ENCODE measurements at regions not wholly inside any gene's neighbourhood (a gene's known extent, or its start where the extent isn't known, plus 50 kb on each side); places are given as distances from the start of the nearest gene placed in this dataset.
"Not testable (repeated sequence)": the region's sequence is repeated elsewhere in the genome, so short reads cannot be mapped to it uniquely, and the experiment has no call there.

- no peak for DNase-seq (ENCODE audit: low read depth in 2 of 3, low spot score in 2 of 3)
These were observed 122.2 kb downstream of the KLF6 start for GRCh38 chr10:3662775-3663174.

GRCh38 chr10:3661271-3661670 is 123.7 kb downstream of the KLF6 start:
- no peak for DNase-seq (ENCODE audit: low read depth in 2 of 3, low spot score in 2 of 3)

GRCh38 chr10:3660753-3661152 is 124.3 kb downstream of the KLF6 start:
- no peak for DNase-seq (ENCODE audit: low read depth in 2 of 3, low spot score in 2 of 3)

- no peak for DNase-seq (ENCODE audit: low read depth in 2 of 3, low spot score in 2 of 3)
These were observed 125.6 kb downstream of the KLF6 start for GRCh38 chr10:3659203-3659917.

GRCh38 chr10:3658766-3659165 is 126.2 kb downstream of the KLF6 start:
- DNase-seq (ENCODE audit: low read depth in 2 of 3, low spot score in 2 of 3) = no peak

- DNase-seq (ENCODE audit: low read depth in 2 of 3, low spot score in 2 of 3) = no peak
These were observed 128.8 kb downstream of the KLF6 start for GRCh38 chr10:3656214-3656613.

- DNase-seq (ENCODE audit: low read depth in 2 of 3, low spot score in 2 of 3) = peak in 1 of 3 donors; percentile 70
These were observed 129.5 kb downstream of the KLF6 start for GRCh38 chr10:3655528-3655927.

GRCh38 chr10:3654980-3655379 is 130.0 kb downstream of the KLF6 start:
- DNase-seq (ENCODE audit: low read depth in 2 of 3, low spot score in 2 of 3) = peak in 1 of 3 donors; percentile 19

- no peak for DNase-seq (ENCODE audit: low read depth in 2 of 3, low spot score in 2 of 3)
These were observed 130.5 kb downstream of the KLF6 start for GRCh38 chr10:3654496-3654895.

- DNase-seq (ENCODE audit: low read depth in 2 of 3, low spot score in 2 of 3) = not testable (repeated sequence)
These were observed 131.7 kb downstream of the KLF6 start for GRCh38 chr10:3653303-3653702.

- no peak for DNase-seq (ENCODE audit: low read depth in 2 of 3, low spot score in 2 of 3)
These were observed 132.1 kb downstream of the KLF6 start for GRCh38 chr10:3652886-3653285.

- DNase-seq (ENCODE audit: low read depth in 2 of 3, low spot score in 2 of 3) = no peak
These were observed 132.9 kb downstream of the KLF6 start for GRCh38 chr10:3651969-3652653.

- DNase-seq (ENCODE audit: low read depth in 2 of 3, low spot score in 2 of 3) = no peak
These were observed 136.4 kb downstream of the KLF6 start for GRCh38 chr10:3648576-3648975.

GRCh38 chr10:3648170-3648569 is 136.8 kb downstream of the KLF6 start:
- no peak for DNase-seq (ENCODE audit: low read depth in 2 of 3, low spot score in 2 of 3)

GRCh38 chr10:3647074-3647473 is 137.9 kb downstream of the KLF6 start:
- no peak for DNase-seq (ENCODE audit: low read depth in 2 of 3, low spot score in 2 of 3)

- DNase-seq (ENCODE audit: low read depth in 2 of 3, low spot score in 2 of 3) = no peak
These were observed 139.6 kb downstream of the KLF6 start for GRCh38 chr10:3645406-3645805.

GRCh38 chr10:3640816-3641215 is 144.2 kb downstream of the KLF6 start:
- DNase-seq (ENCODE audit: low read depth in 2 of 3, low spot score in 2 of 3) = peak in 2 of 3 donors; percentile 29 to 58

- no peak for DNase-seq (ENCODE audit: low read depth in 2 of 3, low spot score in 2 of 3)
These were observed 145.5 kb downstream of the KLF6 start for GRCh38 chr10:3639546-3639945.

- no peak for DNase-seq (ENCODE audit: low read depth in 2 of 3, low spot score in 2 of 3)
These were observed 148.4 kb downstream of the KLF6 start for GRCh38 chr10:3636356-3637181.

- DNase-seq (ENCODE audit: low read depth in 2 of 3, low spot score in 2 of 3) = no peak
These were observed 149.3 kb downstream of the KLF6 start for GRCh38 chr10:3635697-3636096.

- no peak for DNase-seq (ENCODE audit: low read depth in 2 of 3, low spot score in 2 of 3)
These were observed 149.8 kb downstream of the KLF6 start for GRCh38 chr10:3635211-3635671.
